ENCODE measurements at regions not wholly inside any gene's neighbourhood (a gene's known extent, or its start where the extent isn't known, plus 50 kb on each side); places are given as distances from the start of the nearest gene placed in this dataset.

- Histone ChIP-seq H3K27me3 (no peaks in the 10 kb centered on the region), H3K9me3 (no peaks in the 10 kb centered on the region), H3K4me3 (no peak overlapping the region), H3K36me3 (no peaks in the 10 kb centered on the region), H3K27ac (no peak overlapping the region), H3K4me1 (no peaks in the 10 kb centered on the region)
- no peak for FAIRE-seq
- ATAC-seq: no peak
- 29 to 37% methylated on average over 4 of the region's 4 CpGs for WGBS, 2 donors
- no peak for DNase-seq
- intact Hi-C loops (cut with DNase I): no loop called here
- no peak for TF ChIP-seq CTCF (IDR thresholded peaks at IDR 0.05)
These were observed 2222.6 kb downstream of the MRPL39 start for GRCh38 chr21:23384679-23385078.

- ATAC-seq (no peak), DNase-seq (no peak), FAIRE-seq (no peak)
- no peak overlapping the region for H3K4me3 ChIP-seq
- H3K27ac ChIP-seq: no peak overlapping the region
- H3K36me3 ChIP-seq: no peaks in the 10 kb centered on the region
- intact Hi-C loops (cut with DNase I): no loop called here
- 49 to 57% methylated on average over 4 of the region's 4 CpGs for WGBS, 2 donors
- H3K9me3 ChIP-seq: no peaks in the 10 kb centered on the region
- no peak for TF ChIP-seq CTCF (IDR thresholded peaks at IDR 0.05)
- H3K27me3 ChIP-seq: no peaks in the 10 kb centered on the region
- H3K4me1 ChIP-seq: no peaks in the 10 kb centered on the region
These were observed 2233.1 kb downstream of the MRPL39 start for GRCh38 chr21:23374155-23374554.

GRCh38 chr21:23356905-23357304, 2250.4 kb downstream of the MRPL39 start:
- Histone ChIP-seq H3K27me3 (no peaks in the 10 kb centered on the region), H3K4me1 (no peaks in the 10 kb centered on the region), H3K4me3 (no peak overlapping the region), H3K36me3 (no peaks in the 10 kb centered on the region), H3K9me3 (no peaks in the 10 kb centered on the region), H3K27ac (no peak overlapping the region)
- intact Hi-C loops (cut with DNase I): no loop called here
- TF ChIP-seq CTCF (IDR thresholded peaks at IDR 0.05): no peak
- ATAC-seq (no peak), DNase-seq (no peak), FAIRE-seq (no peak)
- WGBS, 2 donors: 26 to 29% methylated on average over 1 of the region's 1 CpG

- intact Hi-C loops (cut with DNase I): no loop called here
- no peak for FAIRE-seq
- no peaks in the 10 kb centered on the region for H3K4me1 ChIP-seq
These were observed 2291.1 kb downstream of the MRPL39 start for GRCh38 chr21:23316190-23316589.

GRCh38 chr21:23308741-23309140, 2298.5 kb downstream of the MRPL39 start:
- Histone ChIP-seq H3K9me3 (no peaks in the 10 kb centered on the region), H3K36me3 (no peaks in the 10 kb centered on the region), H3K4me1 (no peaks in the 10 kb centered on the region), H3K27me3 (no peaks in the 10 kb centered on the region), H3K4me3 (no peak overlapping the region), H3K27ac (no peak overlapping the region)
- DNase-seq (no peak), FAIRE-seq (no peak), ATAC-seq (no peak)
- TF ChIP-seq CTCF (IDR thresholded peaks at IDR 0.05): no peak
- intact Hi-C loops (cut with DNase I): no loop called here
- WGBS, 2 donors: 19 to 29% methylated on average over 1 of the region's 1 CpG

More at GRCh38 chr21:23316190-23316589, 2291.1 kb downstream of the MRPL39 start:
- Histone ChIP-seq H3K36me3 (no peaks in the 10 kb centered on the region), H3K27me3 (no peaks in the 10 kb centered on the region), H3K4me3 (no peak overlapping the region), H3K9me3 (no peaks in the 10 kb centered on the region), H3K27ac (no peak overlapping the region)
- ATAC-seq: no peak
- no peak for TF ChIP-seq CTCF (IDR thresholded peaks at IDR 0.05)
- no peak for DNase-seq

All from pancreas (tissue), 10 donors.